ENCODE measurements at regions not wholly inside any gene's neighbourhood (a gene's known extent, or its start where the extent isn't known, plus 50 kb on each side); places are given as distances from the start of the nearest gene placed in this dataset.
A peak's percentile ranks its signal among the peaks of the same experiment; 100 is the strongest.

GRCh38 chrX:113741744-113742143 is 842.1 kb upstream of the HTR2C start:
- DNase-seq (ENCODE audit: low spot score), result peak; percentile 38

- DNase-seq (ENCODE audit: low spot score), result no peak
Observed at GRCh38 chrX:113728937-113729336, 854.9 kb upstream of the HTR2C start.

DNA sequence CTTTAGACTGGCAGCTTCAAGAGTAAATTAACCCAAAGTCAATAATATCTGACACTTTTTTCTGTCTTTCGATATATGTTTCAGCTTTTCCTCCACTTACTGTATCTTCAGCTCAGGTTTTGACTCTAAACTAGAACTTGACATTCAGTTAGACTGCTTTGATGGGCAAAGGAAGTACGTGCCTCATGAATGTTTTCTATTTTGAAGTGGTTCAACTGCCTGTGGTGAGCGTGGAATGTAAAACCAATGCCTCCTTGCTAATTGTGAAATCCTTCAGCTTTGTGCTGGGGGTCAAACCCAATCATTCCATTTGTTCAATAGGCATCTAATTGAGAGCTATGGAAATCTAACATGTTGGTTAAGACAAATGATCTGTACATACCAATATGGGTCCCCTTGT is 857.0 kb upstream of the HTR2C start:
- no peak for DNase-seq (ENCODE audit: low spot score)

- no peak for DNase-seq (ENCODE audit: low spot score)
Observed at GRCh38 chrX:113726466-113726865, 857.4 kb upstream of the HTR2C start.

DNA sequence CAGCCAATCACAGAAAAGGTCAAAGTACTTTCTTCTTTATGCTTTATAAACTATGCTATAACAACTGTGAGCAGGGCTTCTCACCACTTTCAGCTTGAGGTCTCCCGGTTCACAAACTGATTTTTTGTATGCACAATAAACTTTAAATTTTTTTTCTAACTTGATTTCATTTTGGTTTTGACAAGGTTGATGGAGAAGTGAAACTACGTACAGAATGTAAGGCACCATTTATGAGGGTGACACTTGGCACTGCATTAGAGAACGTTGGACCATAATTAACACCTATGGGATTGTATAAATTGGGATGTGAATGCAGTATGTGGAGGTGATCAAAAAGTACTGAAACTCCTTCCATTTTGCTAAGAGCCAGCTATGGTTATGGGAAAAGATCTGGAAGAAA is 857.9 kb upstream of the HTR2C start:
- DNase-seq (ENCODE audit: low spot score), result no peak

- DNase-seq (ENCODE audit: low spot score), result no peak
Observed at GRCh38 chrX:113699939-113700338, 859.3 kb upstream of the AMOT start.

GRCh38 chrX:113675278-113675677 is 834.6 kb upstream of the AMOT start:
- peak; percentile 9 for DNase-seq (ENCODE audit: low spot score)

DNA sequence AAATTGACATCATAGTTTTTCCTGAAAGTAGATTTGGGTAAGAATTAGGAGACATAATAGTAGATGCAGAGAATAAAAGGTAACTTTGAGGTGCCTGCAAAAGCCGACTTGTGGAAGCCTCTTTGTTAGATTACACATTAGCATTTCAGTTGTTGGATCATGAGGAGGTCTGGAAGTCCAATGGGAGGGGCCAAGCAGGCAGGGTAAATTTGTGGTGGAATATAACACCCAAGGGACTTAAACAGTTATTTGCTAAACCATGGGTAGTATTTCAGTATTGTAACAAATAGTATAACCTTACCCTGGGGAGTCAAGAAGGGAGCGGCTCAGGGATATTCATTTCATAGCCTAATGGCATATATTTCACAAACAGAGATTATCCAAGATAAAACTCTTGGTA is 810.7 kb upstream of the AMOT start:
- DNase-seq (ENCODE audit: low spot score), result no peak

GRCh38 chrX:113644426-113644825 is 803.8 kb upstream of the AMOT start:
- DNase-seq (ENCODE audit: low spot score), result peak; percentile 15

DNA sequence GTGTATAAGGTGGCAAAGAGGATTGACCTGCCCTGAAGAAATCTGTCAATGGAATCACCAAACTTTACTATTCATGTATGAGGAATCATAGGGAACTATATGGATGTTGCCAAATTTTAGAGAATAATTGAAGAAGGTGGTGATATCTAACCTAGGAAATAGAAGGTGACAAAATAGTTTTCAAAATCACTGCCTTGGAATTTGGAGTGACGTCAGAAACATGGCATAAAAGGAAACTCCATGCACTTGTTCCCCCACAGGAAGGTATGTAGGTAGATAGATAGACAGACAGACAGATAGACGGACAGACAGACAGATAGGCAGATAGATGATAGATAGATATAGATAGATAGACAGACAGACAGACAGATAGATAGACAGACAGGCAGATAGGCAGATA is 793.9 kb upstream of the AMOT start:
- DNase-seq (ENCODE audit: low spot score), result no peak

DNA sequence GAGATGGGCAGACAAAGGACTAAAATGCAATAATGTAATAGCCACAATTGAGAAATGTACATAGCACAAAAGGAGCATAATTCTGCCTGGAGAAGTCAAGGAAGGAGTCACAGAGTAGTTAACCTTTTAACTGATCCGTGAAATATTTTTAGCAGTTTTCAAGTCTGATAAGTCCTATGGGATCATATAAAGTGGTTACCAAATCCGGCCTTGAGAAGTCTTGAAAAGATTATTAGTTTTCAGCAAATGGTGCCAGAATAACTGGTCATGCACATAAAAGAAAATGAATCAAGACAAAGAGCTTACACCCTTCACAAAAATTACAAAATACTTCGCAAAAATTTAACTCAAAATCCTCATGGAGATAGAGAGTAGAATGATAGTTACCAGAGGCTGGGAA is 788.7 kb upstream of the AMOT start:
- DNase-seq (ENCODE audit: low spot score), result no peak

GRCh38 chrX:113594123-113594841 is 753.7 kb upstream of the AMOT start:
- DNase-seq (ENCODE audit: low spot score), result no peak

- DNase-seq (ENCODE audit: low spot score), result no peak
Observed at GRCh38 chrX:113586281-113586898, 745.8 kb upstream of the AMOT start.

DNA sequence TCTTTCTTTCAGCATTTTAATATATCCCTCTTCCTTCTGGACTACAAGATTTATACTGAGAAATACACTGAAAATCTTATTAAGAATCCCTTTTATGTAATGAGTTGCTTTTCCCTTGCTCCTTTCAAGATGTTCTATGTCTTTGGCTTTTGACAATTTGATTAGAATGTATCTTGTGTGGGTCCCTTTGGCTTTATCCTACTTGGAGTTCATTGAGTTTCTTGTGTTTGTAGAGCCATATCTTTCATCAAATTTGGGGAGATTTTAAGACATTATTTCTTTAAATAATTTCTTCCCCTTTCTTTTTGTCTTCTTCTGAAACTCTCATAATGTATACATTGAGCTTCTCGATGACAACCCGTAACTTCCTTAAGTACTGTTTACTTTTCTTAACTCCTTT is 739.9 kb upstream of the AMOT start:
- no peak for DNase-seq (ENCODE audit: low spot score)

DNA sequence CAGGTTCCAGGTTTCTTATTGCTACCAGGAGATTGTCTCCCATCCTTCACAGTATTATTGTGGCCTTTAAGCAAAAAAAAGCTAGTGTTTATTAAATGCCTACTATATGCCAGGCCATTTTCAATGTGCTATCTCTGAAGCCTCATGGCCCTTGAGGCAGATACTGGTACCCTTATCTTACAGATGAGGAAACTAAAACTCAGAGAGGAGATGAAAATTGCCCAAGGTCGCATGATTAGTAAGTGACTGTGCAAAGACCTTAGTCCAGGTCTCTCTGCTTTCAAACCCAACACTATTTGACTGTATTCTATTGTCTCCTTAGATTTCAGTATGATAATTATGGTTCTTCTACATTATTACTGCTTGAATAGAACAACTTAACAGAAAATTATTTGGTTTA is 717.9 kb upstream of the AMOT start:
- DNase-seq (ENCODE audit: low spot score), result no peak

GRCh38 chrX:113551919-113552318 is 711.3 kb upstream of the AMOT start:
- no peak for DNase-seq (ENCODE audit: low spot score)

DNA sequence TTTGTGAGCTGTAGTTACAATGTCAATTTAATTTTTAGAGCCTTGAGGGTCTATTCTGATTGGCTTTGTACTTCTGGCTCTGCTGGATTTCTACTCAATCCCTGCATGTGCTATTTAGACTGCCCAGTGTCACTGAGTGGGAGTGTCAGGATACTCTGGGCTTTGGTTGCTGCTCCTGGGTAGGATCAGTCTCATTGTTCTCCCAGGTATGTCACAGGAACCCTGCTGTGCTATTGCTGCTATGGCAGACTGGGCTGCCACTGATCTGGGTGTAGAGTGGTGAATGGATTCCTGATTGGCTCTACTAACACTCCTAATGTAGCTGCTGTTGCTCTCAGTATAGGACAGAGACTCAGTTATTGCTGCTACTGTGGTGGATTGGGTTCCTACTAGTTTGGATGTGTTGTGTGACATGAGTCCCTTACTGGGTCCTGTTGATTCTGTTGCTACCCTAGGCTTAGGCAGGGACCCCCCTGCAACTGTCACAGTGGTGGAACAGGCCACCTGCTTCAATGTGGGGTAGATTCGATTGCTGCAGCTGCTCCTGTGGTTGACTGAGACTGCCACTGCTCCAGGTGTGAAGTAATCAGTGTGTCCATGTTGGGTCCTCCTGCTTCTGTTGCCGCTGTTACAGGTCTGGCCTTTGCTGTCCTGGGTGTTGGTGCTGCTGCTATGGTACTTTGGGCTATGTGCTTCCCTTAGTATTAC is 707.8 kb upstream of the AMOT start:
- no peak for DNase-seq (ENCODE audit: low spot score)

- DNase-seq (ENCODE audit: low spot score), result no peak
Observed at GRCh38 chrX:113545040-113545439, 704.4 kb upstream of the AMOT start.

GRCh38 chrX:113539599-113540356 is 699.1 kb upstream of the AMOT start:
- no peak for DNase-seq (ENCODE audit: low spot score)

DNA sequence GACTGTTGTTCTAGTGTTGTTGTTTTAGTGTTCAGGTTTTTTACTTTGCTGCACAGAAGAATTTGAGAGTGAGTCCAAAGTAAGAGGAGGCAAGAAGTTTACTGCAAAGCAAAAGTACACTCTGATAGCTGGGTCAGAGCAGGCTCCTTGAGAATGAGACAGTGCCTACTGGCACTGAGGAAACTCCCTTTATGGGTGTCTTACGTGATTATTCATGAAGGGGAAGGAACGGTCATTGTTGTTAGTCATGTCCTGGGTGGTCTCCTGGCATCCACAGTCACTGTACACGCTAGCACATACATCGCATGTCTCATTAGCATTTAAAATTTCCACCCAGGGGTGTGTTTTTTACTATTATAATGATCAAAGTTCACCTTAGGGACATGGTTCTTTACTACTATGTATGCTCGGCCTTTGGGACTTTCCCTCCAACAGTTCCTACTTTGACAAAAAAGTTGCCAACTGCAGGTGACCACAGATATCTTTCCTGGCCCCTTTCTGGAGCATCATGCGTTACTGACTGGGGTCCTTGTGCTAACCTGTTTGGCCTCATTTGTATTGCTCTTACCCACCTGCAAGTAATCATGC is 688.9 kb upstream of the AMOT start:
- no peak for DNase-seq (ENCODE audit: low spot score)

DNA sequence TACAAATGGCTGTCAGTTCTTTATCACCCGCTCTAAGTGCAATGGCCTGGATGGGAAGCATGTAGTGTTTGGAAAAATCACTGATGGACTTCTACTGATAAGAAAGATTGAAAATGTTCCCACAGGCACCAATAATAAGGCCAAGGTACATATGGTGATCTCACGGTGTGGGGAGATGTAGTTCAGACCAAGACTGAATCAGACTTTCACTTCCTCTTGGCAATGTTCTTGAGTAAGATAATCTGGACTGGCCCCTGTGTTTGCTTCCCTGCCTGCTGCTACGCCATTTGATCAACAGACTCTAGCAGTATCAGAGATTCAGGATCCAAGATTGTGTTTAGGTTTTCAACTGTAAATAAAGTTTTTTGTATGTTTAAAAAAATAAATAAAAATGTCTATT is 682.2 kb upstream of the AMOT start:
- DNase-seq (ENCODE audit: low spot score), result no peak

GRCh38 chrX:113514906-113515305 is 674.3 kb upstream of the AMOT start:
- DNase-seq (ENCODE audit: low spot score), result no peak

All from GM03348 (cell line).